OCI-LY1 (cell line): ENCODE measurements at regions not wholly inside any gene's neighbourhood (a gene's known extent, or its start where the extent isn't known, plus 50 kb on each side); places are given as distances from the start of the nearest gene placed in this dataset.

Experiments
- H2AFZ ChIP-seq: fragments of 200-600 bp; sonication (generic), shearing (Covaris generic); 2 replicates; pipeline ENCODE4 v1.6.0; 2014; ENCODE audit warnings: antibody characterized with exemption, mild to moderate bottlenecking, low read length
- H3F3A ChIP-seq: fragments of 200-600 bp; sonication (generic), shearing (Covaris generic); 2 replicates; pipeline ENCODE4 v1.6.0; 2014; ENCODE audit warnings: mild to moderate bottlenecking, antibody characterized with exemption, low read length, moderate library complexity; ENCODE audit not compliant: insufficient read depth
- H3K27ac ChIP-seq: fragments of 200-600 bp; sonication (generic); 2 replicates; pipeline ENCODE4 v1.5.1; 2014; ENCODE audit warnings: low read length, mixed run types, mild to moderate bottlenecking, low read depth; ENCODE audit not compliant: poor library complexity, severe bottlenecking
- H3K27me3 ChIP-seq: fragments of 200-600 bp; sonication (generic); 2 replicates; pipeline ENCODE4 v1.6.0; 2014; ENCODE audit warnings: antibody characterized with exemption, mild to moderate bottlenecking, low read length, moderate library complexity; ENCODE audit not compliant: insufficient read depth
- H3K36me3 ChIP-seq: fragments of 200-600 bp; sonication (generic); 2 replicates; pipeline ENCODE4 v1.6.1; 2014; ENCODE audit warnings: mild to moderate bottlenecking, antibody characterized with exemption, low read length, moderate library complexity, mixed read lengths; ENCODE audit not compliant: insufficient read depth
- H3K4me1 ChIP-seq: fragments of 200-600 bp; sonication (generic); 2 replicates; pipeline ENCODE4 v1.5.1; 2014; ENCODE audit warnings: mild to moderate bottlenecking, low read length, moderate library complexity; ENCODE audit not compliant: insufficient read depth, severe bottlenecking
- H3K4me2 ChIP-seq: fragments of 200-600 bp; sonication (generic), shearing (Covaris generic); 2 replicates; pipeline ENCODE4 v1.6.1; 2014; ENCODE audit warnings: low read length
- H3K4me3 ChIP-seq: fragments of 200-600 bp; sonication (generic); 2 replicates; pipeline ENCODE4 v1.5.1; 2014; ENCODE audit warnings: low read length, low read depth, mild to moderate bottlenecking, mixed read lengths; ENCODE audit not compliant: poor library complexity, severe bottlenecking
- H3K79me2 ChIP-seq: fragments of 200-600 bp; shearing (Covaris generic); 2 replicates; pipeline ENCODE4 v1.6.1; 2016; ENCODE audit warnings: mixed run types, low read length, mixed read lengths; ENCODE audit not compliant: insufficient read depth
- H3K9ac ChIP-seq: fragments of 200-600 bp; sonication (generic), shearing (Covaris generic); 2 replicates; pipeline ENCODE4 v1.6.1; 2014; ENCODE audit warnings: mild to moderate bottlenecking, low read length, mixed read lengths
- H3K9me2 ChIP-seq: fragments of 200-600 bp; sonication (generic), shearing (Covaris generic); 2 replicates; pipeline ENCODE4 v1.6.1; 2014; ENCODE audit warnings: low read depth, mild to moderate bottlenecking, low read length, mixed read lengths
- H3K9me3 ChIP-seq: fragments of 200-600 bp; shearing (Covaris generic); 2 replicates; pipeline ENCODE4 v1.6.1; 2014; ENCODE audit warnings: low read length, mixed read lengths
- H4K20me1 ChIP-seq: fragments of 200-600 bp; sonication (generic), shearing (Covaris generic); 2 replicates; pipeline ENCODE4 v1.6.0; 2016; ENCODE audit warnings: mild to moderate bottlenecking, low read length; ENCODE audit not compliant: insufficient read depth
- CTCF ChIP-seq: fragments of 200-600 bp; sonication (generic), shearing (Covaris generic); IDR thresholded peaks from 2 replicates; pipeline ENCODE4 v1.5.1; 2017; ENCODE audit warnings: mild to moderate bottlenecking, antibody characterized with exemption, low read length, moderate library complexity, mixed read lengths
- EZH2 ChIP-seq: fragments of 200-600 bp; sonication (generic), shearing (Covaris generic); IDR thresholded peaks from 2 replicates; pipeline ENCODE4 v1.8.0; 2017; ENCODE audit warnings: borderline replicate concordance, mixed run types, mild to moderate bottlenecking, antibody characterized with exemption, low read length, moderate library complexity, mixed read lengths

- H3K9me3 ChIP-seq = no peaks in the 10 kb centered on the region
- no peaks in the 10 kb centered on the region for H4K20me1 ChIP-seq
- no peak overlapping the region for H3K27ac ChIP-seq
- no peak overlapping the region for H2AFZ ChIP-seq
- H3K4me1 ChIP-seq = no peaks in the 10 kb centered on the region
- no peak overlapping the region for H3K9ac ChIP-seq
- no peaks in the 10 kb centered on the region for H3K9me2 ChIP-seq
- TF ChIP-seq CTCF (no peak), EZH2 (no peak)
- H3K27me3 ChIP-seq = no peaks in the 10 kb centered on the region
- H3K4me3 ChIP-seq = no peak overlapping the region
- no peaks in the 10 kb centered on the region for H3K79me2 ChIP-seq
- no peaks in the 10 kb centered on the region for H3F3A ChIP-seq
- no peak overlapping the region for H3K4me2 ChIP-seq
- H3K36me3 ChIP-seq = no peaks in the 10 kb centered on the region
Measured at GRCh38 chr10:58054881-58055280, 212.8 kb downstream of the IPMK start.

GRCh38 chr10:58052772-58053171 lies 214.9 kb downstream of the IPMK start:
- Histone ChIP-seq H4K20me1 (no peaks in the 10 kb centered on the region), H3K9me3 (no peaks in the 10 kb centered on the region), H3K4me2 (no peak overlapping the region), H2AFZ (no peak overlapping the region), H3K4me1 (no peaks in the 10 kb centered on the region), H3K9ac (no peak overlapping the region), H3K27me3 (no peaks in the 10 kb centered on the region), H3K27ac (no peak overlapping the region), H3K9me2 (no peaks in the 10 kb centered on the region), H3K4me3 (no peak overlapping the region), H3F3A (no peaks in the 10 kb centered on the region), H3K36me3 (no peaks in the 10 kb centered on the region), H3K79me2 (no peaks in the 10 kb centered on the region)
- TF ChIP-seq CTCF = no peak
- TF ChIP-seq EZH2 = no peak

GRCh38 chr10:58050575-58050974 lies 217.1 kb downstream of the IPMK start:
- Histone ChIP-seq H3F3A (no peaks in the 10 kb centered on the region), H3K36me3 (no peaks in the 10 kb centered on the region), H3K4me2 (no peak overlapping the region), H3K4me1 (no peaks in the 10 kb centered on the region), H3K27ac (no peak overlapping the region), H3K9me3 (no peaks in the 10 kb centered on the region), H3K9me2 (no peaks in the 10 kb centered on the region), H2AFZ (no peak overlapping the region), H3K4me3 (no peak overlapping the region), H3K79me2 (no peaks in the 10 kb centered on the region), H3K9ac (no peak overlapping the region), H3K27me3 (no peaks in the 10 kb centered on the region), H4K20me1 (no peaks in the 10 kb centered on the region)
- TF ChIP-seq CTCF (no peak), EZH2 (no peak)
